ENCODE measurements at regions not wholly inside any gene's neighbourhood (a gene's known extent, or its start where the extent isn't known, plus 50 kb on each side); places are given as distances from the start of the nearest gene placed in this dataset.

- no peak for DNase-seq
Measured at GRCh38 chr14:93870377-93870776, 56.8 kb upstream of the FAM181A start.

- no peak for DNase-seq
Measured at GRCh38 chr14:93869427-93869826, 57.7 kb upstream of the FAM181A start.

- no peak for DNase-seq
Measured at GRCh38 chr14:93868165-93868564, 59.0 kb upstream of the FAM181A start.

- no peak for DNase-seq
Measured at GRCh38 chr14:93862265-93862664, 64.9 kb upstream of the FAM181A start.

- no peak for DNase-seq
Measured at GRCh38 chr14:93861836-93862235, 65.3 kb upstream of the FAM181A start.

GRCh38 chr14:93859957-93860356, 67.2 kb upstream of the FAM181A start:
- DNase-seq, result peak; percentile 15

GRCh38 chr14:93858896-93859295, 68.2 kb upstream of the FAM181A start:
- DNase-seq, result no peak

- DNase-seq, result peak; percentile 53
Measured at GRCh38 chr14:93857500-93858283, 69.4 kb upstream of the PRIMA1 start.

GRCh38 chr14:93857081-93857480, 68.8 kb upstream of the PRIMA1 start:
- DNase-seq, result peak; percentile 93

- DNase-seq, result peak; percentile 93
Measured at GRCh38 chr14:93855737-93856136, 67.5 kb upstream of the PRIMA1 start.

GRCh38 chr14:93847473-93847872, 59.2 kb upstream of the PRIMA1 start:
- DNase-seq, result no peak

GRCh38 chr14:93838238-93838637, 50.0 kb upstream of the PRIMA1 start:
- no peak for DNase-seq
